Colonic mucosa (tissue), 4 donors: ENCODE measurements at regions not wholly inside any gene's neighbourhood (a gene's known extent, or its start where the extent isn't known, plus 50 kb on each side); places are given as distances from the start of the nearest gene placed in this dataset.
A peak's percentile ranks its signal among the peaks of the same experiment; 100 is the strongest.

ENCODE experiments used
- DNase-seq: peaks from one replicate; pipeline ENCODE4 v3.0.0-alpha.2; 2020
- H3K27ac ChIP-seq: fragments of 200-600 bp; one replicate; pipeline ENCODE4 v1.8.0; 2021
- H3K27me3 ChIP-seq: fragments of 200-600 bp; one replicate; pipeline ENCODE4 v1.8.0; 2021
- H3K36me3 ChIP-seq: fragments of 200-600 bp; one replicate; pipeline ENCODE4 v1.8.0; 2021
- H3K4me1 ChIP-seq: fragments of 200-600 bp; one replicate; pipeline ENCODE4 v1.8.0; 2021; ENCODE audit warnings: mild to moderate bottlenecking
- H3K4me3 ChIP-seq: fragments of 200-600 bp; one replicate; pipeline ENCODE4 v1.8.0; 2021
- H3K9ac ChIP-seq, 2 donors: one replicate each; pipeline ENCODE4 v1.7.0; 2013; ENCODE audit warnings: control low read depth in 2 of 2, low read depth in 2 of 2, low read length in 2 of 2
- H3K9me3 ChIP-seq: fragments of 200-600 bp; one replicate; pipeline ENCODE4 v1.8.0; 2021
- intact Hi-C: fragments of 100-400 bp; cut with DNase I; formaldehyde crosslinking; loops from one replicate; pipeline ENCODE4 v1.14.1; 2022
- TF ChIP-seq, protein P1 (sequence below): fragments of 200-600 bp; IDR thresholded peaks from one replicate; pipeline ENCODE4 v1.8.0; 2022; ENCODE audit warnings: antibody characterized with exemption, mild to moderate bottlenecking
- donor health status: healthy.
- donor health status: DM: no; HTN: no; CAD: no.
- donor health status: DM: no; HTN: no; CAD: no.

DNA sequence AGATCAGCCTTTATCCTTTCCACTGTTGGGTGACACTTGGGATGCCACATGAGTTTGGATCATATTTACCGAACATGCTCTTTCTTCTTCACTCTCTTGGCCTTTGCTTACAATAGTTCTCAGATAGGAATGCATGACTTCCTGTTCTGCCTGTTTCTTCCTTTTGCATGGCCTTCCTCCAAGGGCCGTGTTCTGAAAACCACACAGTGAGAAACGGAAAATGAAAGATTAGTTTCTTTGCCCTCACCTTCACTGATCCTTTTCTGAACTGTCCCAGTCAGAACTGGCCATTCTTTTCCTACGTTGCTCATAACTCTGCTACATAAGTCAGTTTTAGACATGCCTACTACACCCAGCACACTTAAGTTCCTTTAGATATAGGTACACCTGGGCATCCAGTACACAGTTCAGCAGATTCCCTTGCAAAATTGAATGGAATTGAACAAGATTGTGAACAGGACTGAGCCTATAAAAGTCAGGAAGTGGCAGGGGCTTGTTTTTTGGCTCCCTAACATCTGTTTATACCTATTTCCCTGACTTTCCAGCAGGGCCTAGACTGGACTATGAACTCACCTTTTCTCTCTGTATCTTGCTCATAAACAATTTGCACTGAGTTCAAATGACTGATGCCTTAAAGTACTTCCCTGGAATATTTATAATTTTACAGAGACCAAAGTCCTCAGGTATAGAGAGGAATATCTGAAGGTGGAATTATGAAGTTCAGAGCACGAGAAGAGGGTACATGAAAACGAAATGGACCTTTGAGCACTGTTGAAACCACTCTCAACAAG, 186.4 kb upstream of the ST6GAL2 start:
- Histone ChIP-seq H3K9me3 (no peaks in the 10 kb centered on the region), H3K27ac (peak overlapping the region; percentile 11), H3K4me1 (no peaks in the 10 kb centered on the region), H3K4me3 (no peak overlapping the region), H3K27me3 (no peaks in the 10 kb centered on the region), H3K36me3 (no peaks in the 10 kb centered on the region), H3K9ac (no peak overlapping the region)
- intact Hi-C loops: no loop called here
- DNase-seq: no peak
- TF ChIP-seq, protein P1, sequence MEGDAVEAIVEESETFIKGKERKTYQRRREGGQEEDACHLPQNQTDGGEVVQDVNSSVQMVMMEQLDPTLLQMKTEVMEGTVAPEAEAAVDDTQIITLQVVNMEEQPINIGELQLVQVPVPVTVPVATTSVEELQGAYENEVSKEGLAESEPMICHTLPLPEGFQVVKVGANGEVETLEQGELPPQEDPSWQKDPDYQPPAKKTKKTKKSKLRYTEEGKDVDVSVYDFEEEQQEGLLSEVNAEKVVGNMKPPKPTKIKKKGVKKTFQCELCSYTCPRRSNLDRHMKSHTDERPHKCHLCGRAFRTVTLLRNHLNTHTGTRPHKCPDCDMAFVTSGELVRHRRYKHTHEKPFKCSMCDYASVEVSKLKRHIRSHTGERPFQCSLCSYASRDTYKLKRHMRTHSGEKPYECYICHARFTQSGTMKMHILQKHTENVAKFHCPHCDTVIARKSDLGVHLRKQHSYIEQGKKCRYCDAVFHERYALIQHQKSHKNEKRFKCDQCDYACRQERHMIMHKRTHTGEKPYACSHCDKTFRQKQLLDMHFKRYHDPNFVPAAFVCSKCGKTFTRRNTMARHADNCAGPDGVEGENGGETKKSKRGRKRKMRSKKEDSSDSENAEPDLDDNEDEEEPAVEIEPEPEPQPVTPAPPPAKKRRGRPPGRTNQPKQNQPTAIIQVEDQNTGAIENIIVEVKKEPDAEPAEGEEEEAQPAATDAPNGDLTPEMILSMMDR: no peak

- no peak overlapping the region for H3K4me3 ChIP-seq
- H3K9ac ChIP-seq: no peak overlapping the region
- TF ChIP-seq, protein P1: no peak
- H3K9me3 ChIP-seq: no peaks in the 10 kb centered on the region
- DNase-seq: no peak
- no peak overlapping the region for H3K27ac ChIP-seq
- intact Hi-C loops: no loop called here
- H3K4me1 ChIP-seq: no peaks in the 10 kb centered on the region
- H3K27me3 ChIP-seq: no peaks in the 10 kb centered on the region
- H3K36me3 ChIP-seq: no peaks in the 10 kb centered on the region
Observed at GRCh38 chr2:107078584-107078983, 192.6 kb upstream of the ST6GAL2 start.

- intact Hi-C loops: no loop called here
- H3K4me1 ChIP-seq: no peaks in the 10 kb centered on the region
- no peaks in the 10 kb centered on the region for H3K9me3 ChIP-seq
- no peak overlapping the region for H3K4me3 ChIP-seq
- H3K27me3 ChIP-seq: no peaks in the 10 kb centered on the region
- TF ChIP-seq, protein P1: no peak
- DNase-seq: no peak
- no peaks in the 10 kb centered on the region for H3K36me3 ChIP-seq
- no peak overlapping the region for H3K9ac ChIP-seq
- H3K27ac ChIP-seq: no peak overlapping the region
Observed at GRCh38 chr2:107086497-107086896, 200.5 kb upstream of the ST6GAL2 start.

- intact Hi-C loops: no loop called here
- TF ChIP-seq, protein P1: no peak
- no peak overlapping the region for H3K9ac ChIP-seq
- H3K4me3 ChIP-seq: no peak overlapping the region
- H3K27ac ChIP-seq: no peak overlapping the region
- H3K9me3 ChIP-seq: no peaks in the 10 kb centered on the region
- H3K36me3 ChIP-seq: no peaks in the 10 kb centered on the region
- no peaks in the 10 kb centered on the region for H3K27me3 ChIP-seq
- no peaks in the 10 kb centered on the region for H3K4me1 ChIP-seq
- no peak for DNase-seq
Observed at GRCh38 chr2:107088156-107088555, 202.2 kb upstream of the ST6GAL2 start.

- no peak for DNase-seq
- Histone ChIP-seq H3K27ac (no peak overlapping the region), H3K36me3 (no peaks in the 10 kb centered on the region), H3K9ac (no peak overlapping the region), H3K9me3 (no peaks in the 10 kb centered on the region), H3K4me3 (no peak overlapping the region), H3K27me3 (no peaks in the 10 kb centered on the region), H3K4me1 (no peaks in the 10 kb centered on the region)
- intact Hi-C loops: no loop called here
- TF ChIP-seq, protein P1: no peak
Observed at GRCh38 chr2:107091163-107091864, 205.3 kb upstream of the ST6GAL2 start.
